Upper lobe of left lung (tissue), 6 donors: ENCODE measurements at regions not wholly inside any gene's neighbourhood (a gene's known extent, or its start where the extent isn't known, plus 50 kb on each side); places are given as distances from the start of the nearest gene placed in this dataset.

Source experiments
- ATAC-seq, 2 donors: fragments of 200-7000 bp; cut with Tn5 transposase; one replicate each; pipeline ENCODE4 v1.9.1; 2022; ENCODE audit warnings: mild to moderate bottlenecking in 2 of 2, moderate library complexity in 2 of 2; ENCODE audit not compliant: low FRiP score in 2 of 2
- DNase-seq, 2 donors: peaks; one replicate each; pipeline ENCODE4 v3.0.0-alpha.2; 2019 to 2020
- H3K27ac ChIP-seq, 4 donors: fragments of 200-600 bp; sonication (generic); one replicate each; pipeline ENCODE4 v1.5.1; 2016 to 2019
- H3K27me3 ChIP-seq, 4 donors: fragments of 200-600 bp; sonication (generic); one replicate each; pipeline ENCODE4 v1.5.1; 2017 to 2019
- H3K36me3 ChIP-seq, 4 donors: fragments of 200-600 bp; sonication (generic); one replicate each; pipeline ENCODE4 v1.5.1; 2016 to 2019
- H3K4me1 ChIP-seq, 4 donors: fragments of 200-600 bp; sonication (generic); one replicate each; pipeline ENCODE4 v1.5.1; 2018 to 2019
- H3K4me3 ChIP-seq, 4 donors: fragments of 200-600 bp; sonication (generic); one replicate each; pipeline ENCODE4 v1.5.1; 2017 to 2019; ENCODE audit warnings: mild to moderate bottlenecking in 2 of 4, moderate library complexity in 1 of 4
- H3K9me3 ChIP-seq, 4 donors: fragments of 200-600 bp; sonication (generic); one replicate each; pipeline ENCODE4 v1.5.1; 2018 to 2019
- EP300 ChIP-seq, 4 donors: sonication (generic); formaldehyde crosslinking; IDR thresholded peaks; one replicate each; pipeline ENCODE4 v1.5.1; 2017; ENCODE audit warnings: antibody characterized with exemption in 4 of 4, control low read depth in 2 of 4
- POLR2A ChIP-seq, 4 donors: fragments of 450-650 bp; IDR thresholded peaks; one replicate each; pipeline ENCODE4 v1.5.1; 2016 to 2017; ENCODE audit warnings: antibody characterized with exemption in 4 of 4, mild to moderate bottlenecking in 2 of 4
- POLR2AphosphoS5 ChIP-seq, 2 donors: sonication (generic); formaldehyde crosslinking; IDR thresholded peaks; one replicate each; pipeline ENCODE4 v1.5.1; 2017; ENCODE audit warnings: antibody characterized with exemption in 2 of 2
- WGBS, 2 donors: methylation state at CpG; one replicate each; pipeline ENCODE4 v1.1.5; 2017 to 2018; 5-methylcytosine and 5-hydroxymethylcytosine counted together
- TF ChIP-seq, protein P1 (sequence below), 6 experiments: fragments of 450-650 bp in 4 of 6; fragments of 200-600 bp in 2 of 6; sonication (generic) in 2 of 6; IDR thresholded peaks; one replicate each; pipeline ENCODE4 v1.5.1; 2016 to 2019; ENCODE audit warnings: antibody characterized with exemption in 6 of 6
- donor health status: DM: no; HTN: no; CAD: no; lungs with moderate emphysema.
- donor health status: DM: no; HTN: yes; CAD: no; lungs with severe emphysema.

DNA sequence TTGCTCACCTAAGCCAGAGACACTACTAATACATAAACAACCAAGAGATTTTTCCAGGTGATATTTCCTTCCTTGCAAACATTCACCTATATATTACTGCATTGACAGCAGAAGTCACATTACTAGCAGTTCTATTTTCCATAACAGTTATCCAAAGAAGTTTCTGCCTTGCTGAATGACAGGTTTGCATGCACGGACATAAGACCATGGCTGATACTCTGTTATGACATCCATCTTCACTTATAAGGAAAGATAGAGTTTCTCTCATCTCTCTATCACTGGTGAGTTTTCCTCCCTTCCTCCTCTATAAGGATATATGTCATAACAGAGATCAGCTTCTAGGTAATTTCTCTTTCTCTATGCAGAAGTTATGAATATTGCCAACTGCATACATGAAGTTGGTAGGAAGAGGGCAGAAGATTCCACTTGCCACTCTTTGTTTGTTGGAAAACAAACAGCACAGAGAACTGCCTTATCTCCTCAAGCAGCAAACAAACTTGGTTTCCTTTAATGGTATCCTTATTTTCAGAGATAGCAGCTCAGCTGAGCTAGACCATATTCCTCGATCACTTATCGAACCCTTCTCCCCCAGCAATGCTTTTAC lies 557.0 kb downstream of the VRK1 start:
- ATAC-seq = no peak
- TF ChIP-seq POLR2AphosphoS5 (IDR thresholded peaks at IDR 0.05) (no peak), POLR2A (IDR thresholded peaks at IDR 0.05) (no peak), EP300 (IDR thresholded peaks at IDR 0.05) (no peak)
- TF ChIP-seq, protein P1, sequence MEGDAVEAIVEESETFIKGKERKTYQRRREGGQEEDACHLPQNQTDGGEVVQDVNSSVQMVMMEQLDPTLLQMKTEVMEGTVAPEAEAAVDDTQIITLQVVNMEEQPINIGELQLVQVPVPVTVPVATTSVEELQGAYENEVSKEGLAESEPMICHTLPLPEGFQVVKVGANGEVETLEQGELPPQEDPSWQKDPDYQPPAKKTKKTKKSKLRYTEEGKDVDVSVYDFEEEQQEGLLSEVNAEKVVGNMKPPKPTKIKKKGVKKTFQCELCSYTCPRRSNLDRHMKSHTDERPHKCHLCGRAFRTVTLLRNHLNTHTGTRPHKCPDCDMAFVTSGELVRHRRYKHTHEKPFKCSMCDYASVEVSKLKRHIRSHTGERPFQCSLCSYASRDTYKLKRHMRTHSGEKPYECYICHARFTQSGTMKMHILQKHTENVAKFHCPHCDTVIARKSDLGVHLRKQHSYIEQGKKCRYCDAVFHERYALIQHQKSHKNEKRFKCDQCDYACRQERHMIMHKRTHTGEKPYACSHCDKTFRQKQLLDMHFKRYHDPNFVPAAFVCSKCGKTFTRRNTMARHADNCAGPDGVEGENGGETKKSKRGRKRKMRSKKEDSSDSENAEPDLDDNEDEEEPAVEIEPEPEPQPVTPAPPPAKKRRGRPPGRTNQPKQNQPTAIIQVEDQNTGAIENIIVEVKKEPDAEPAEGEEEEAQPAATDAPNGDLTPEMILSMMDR (IDR thresholded peaks at IDR 0.05) = no peak
- WGBS, 2 donors = 49 to 72% methylated on average over 3 of the region's 3 CpGs

DNA sequence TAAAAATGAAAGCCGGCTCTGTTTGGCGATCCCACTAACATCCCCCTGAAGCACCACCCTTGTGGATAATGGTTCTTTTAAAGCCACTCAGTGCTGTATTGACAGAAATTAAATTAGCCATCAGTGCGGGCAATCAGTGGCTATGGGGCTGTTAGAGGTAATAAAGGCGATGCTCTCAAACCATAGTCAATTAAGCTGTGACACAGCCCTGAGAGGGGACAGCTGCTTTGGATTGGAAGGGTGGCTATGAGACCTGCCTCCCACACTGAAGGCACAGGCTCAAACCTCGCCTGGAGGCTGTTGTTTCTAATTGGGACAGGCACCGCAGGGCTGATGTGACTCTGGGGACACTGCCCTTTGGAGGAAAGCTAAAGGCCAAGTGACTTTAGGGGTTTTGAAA lies 562.2 kb downstream of the VRK1 start:
- Histone ChIP-seq H3K27ac (no peak overlapping the region), H3K27me3 (no peaks in the 10 kb centered on the region), H3K36me3 (no peaks in the 10 kb centered on the region), H3K9me3 (no peaks in the 10 kb centered on the region), H3K4me3 (no peak overlapping the region), H3K4me1 (no peaks in the 10 kb centered on the region)
- no peak for ATAC-seq
- TF ChIP-seq, protein P1 (IDR thresholded peaks at IDR 0.05) = no peak
- no peak for TF ChIP-seq POLR2AphosphoS5 (IDR thresholded peaks at IDR 0.05)
- TF ChIP-seq POLR2A (IDR thresholded peaks at IDR 0.05) = no peak
- TF ChIP-seq EP300 (IDR thresholded peaks at IDR 0.05) = no peak
- 82 to 83% methylated on average over 6 of the region's 6 CpGs for WGBS, 2 donors
- DNase-seq = no peak

More for the DNA sequence above, 557.0 kb downstream of the VRK1 start:
- no peaks in the 10 kb centered on the region for H3K36me3 ChIP-seq
- no peaks in the 10 kb centered on the region for H3K9me3 ChIP-seq
- no peak overlapping the region for H3K4me3 ChIP-seq
- no peaks in the 10 kb centered on the region for H3K4me1 ChIP-seq
- H3K27me3 ChIP-seq = no peaks in the 10 kb centered on the region
- no peak overlapping the region for H3K27ac ChIP-seq
- no peak for DNase-seq

DNA sequence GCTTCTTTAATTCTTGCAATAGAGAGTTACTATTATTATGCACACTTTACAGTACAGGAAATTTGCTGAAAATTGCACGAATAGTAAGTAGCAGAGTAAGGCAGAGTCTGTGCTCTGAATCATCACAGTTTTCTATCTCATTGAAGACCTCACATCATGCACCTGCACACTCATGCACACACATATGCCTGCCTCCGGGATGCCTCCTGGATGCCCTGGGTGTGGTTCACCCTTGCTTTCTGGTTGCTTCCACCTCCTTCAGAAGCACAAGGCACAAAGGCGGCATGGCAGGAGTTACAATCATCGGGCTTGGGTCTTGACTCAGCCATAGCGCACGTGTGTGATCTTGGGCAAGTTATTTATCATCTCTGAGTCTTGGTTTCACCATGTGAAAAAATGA lies 564.0 kb downstream of the VRK1 start:
- H3K4me1 ChIP-seq = no peaks in the 10 kb centered on the region
- no peaks in the 10 kb centered on the region for H3K27me3 ChIP-seq
- no peak overlapping the region for H3K27ac ChIP-seq
- WGBS, 2 donors = 93% methylated on average over 6 of the region's 6 CpGs
- no peak overlapping the region for H3K4me3 ChIP-seq
- no peaks in the 10 kb centered on the region for H3K9me3 ChIP-seq
- no peaks in the 10 kb centered on the region for H3K36me3 ChIP-seq
- DNase-seq (no peak), ATAC-seq (no peak)
- TF ChIP-seq EP300 (IDR thresholded peaks at IDR 0.05) (no peak), POLR2AphosphoS5 (IDR thresholded peaks at IDR 0.05) (no peak), POLR2A (IDR thresholded peaks at IDR 0.05) (no peak)
- TF ChIP-seq, protein P1 (IDR thresholded peaks at IDR 0.05) = no peak

DNA sequence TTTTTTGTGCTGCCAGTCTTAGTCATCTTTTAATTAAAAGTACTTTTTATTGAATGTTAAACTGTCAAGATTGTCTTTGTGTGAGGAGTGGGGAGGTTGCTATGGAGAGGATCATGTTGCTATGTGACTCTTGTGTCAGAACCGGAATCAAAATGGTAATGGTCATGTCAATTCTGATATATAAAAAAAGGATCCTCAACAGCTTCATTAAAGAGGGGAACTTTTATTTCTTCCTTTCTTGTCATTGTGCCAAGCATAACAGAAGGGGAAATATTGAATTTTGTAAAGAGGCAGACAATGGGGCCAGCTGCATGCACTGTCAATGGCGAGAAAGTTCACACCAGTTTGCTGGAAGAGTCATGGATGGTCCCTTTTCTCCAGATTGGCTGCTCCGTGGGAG lies 564.8 kb downstream of the VRK1 start:
- 75 to 84% methylated on average over 3 of the region's 3 CpGs for WGBS, 2 donors
- no peak for DNase-seq

More for the DNA sequence above, 564.8 kb downstream of the VRK1 start:
- Histone ChIP-seq H3K27me3 (no peaks in the 10 kb centered on the region), H3K27ac (no peak overlapping the region), H3K4me1 (no peaks in the 10 kb centered on the region), H3K36me3 (no peaks in the 10 kb centered on the region), H3K9me3 (no peaks in the 10 kb centered on the region), H3K4me3 (no peak overlapping the region)
- no peak for ATAC-seq
- no peak for TF ChIP-seq EP300 (IDR thresholded peaks at IDR 0.05)
- no peak for TF ChIP-seq POLR2A (IDR thresholded peaks at IDR 0.05)
- TF ChIP-seq POLR2AphosphoS5 (IDR thresholded peaks at IDR 0.05) = no peak
- TF ChIP-seq, protein P1 (IDR thresholded peaks at IDR 0.05) = no peak
